ACHN (cell line): ENCODE measurements at regions not wholly inside any gene's neighbourhood (a gene's known extent, or its start where the extent isn't known, plus 50 kb on each side); places are given as distances from the start of the nearest gene placed in this dataset.

Source experiments
- DNase-seq: peaks from one replicate; pipeline ENCODE4 v3.0.0-alpha.2; 2015
- in situ Hi-C: cut with HindIII; loops from 2 replicates; pipeline ENCODE4 v1.10.0; 2017; ENCODE audit warnings: low sequenced_read_pairs, low pct_ligation_motif_present, low pct_unique_long_range_greater_than_20kb

GRCh38 chr17:13952009-13952750 lies 117.1 kb upstream of the COX10 start:
- no peak for DNase-seq
- in situ Hi-C loops: no loop called here

- in situ Hi-C loops: no loop called here
- no peak for DNase-seq
Measured at GRCh38 chr17:13953841-13954240, 115.5 kb upstream of the COX10 start.

GRCh38 chr17:13957636-13958035 lies 111.7 kb upstream of the COX10 start:
- DNase-seq: no peak
- in situ Hi-C loops: no loop called here

GRCh38 chr17:13958773-13959172 lies 110.5 kb upstream of the COX10 start:
- in situ Hi-C loops: no loop called here

GRCh38 chr17:13961265-13961664 lies 108.0 kb upstream of the COX10 start:
- no peak for DNase-seq
- in situ Hi-C loops: no loop called here

More at GRCh38 chr17:13958773-13959172, 110.5 kb upstream of the COX10 start:
- no peak for DNase-seq

- no peak for DNase-seq
- in situ Hi-C loops: no loop called here
Measured at GRCh38 chr17:13962716-13963240, 106.5 kb upstream of the COX10 start.

GRCh38 chr17:13967416-13967815 lies 101.9 kb upstream of the COX10 start:
- in situ Hi-C loops: no loop called here
- DNase-seq: no peak

- in situ Hi-C loops: no loop called here
- no peak for DNase-seq
Measured at GRCh38 chr17:13970531-13970930, 98.8 kb upstream of the COX10 start.

GRCh38 chr17:13973960-13974651 lies 95.2 kb upstream of the COX10 start:
- no peak for DNase-seq
- in situ Hi-C loops: no loop called here

- no peak for DNase-seq
- in situ Hi-C loops: no loop called here
Measured at GRCh38 chr17:13977837-13978236, 91.5 kb upstream of the COX10 start.

GRCh38 chr17:13978478-13978877 lies 90.8 kb upstream of the COX10 start:
- no peak for DNase-seq
- in situ Hi-C loops: no loop called here

- DNase-seq: no peak
- in situ Hi-C loops: no loop called here
Measured at GRCh38 chr17:13981881-13982280, 87.4 kb upstream of the COX10 start.

- DNase-seq: no peak
- in situ Hi-C loops: no loop called here
Measured at GRCh38 chr17:13984956-13985355, 84.3 kb upstream of the COX10 start.

GRCh38 chr17:13986855-13987254 lies 82.4 kb upstream of the COX10 start:
- DNase-seq: no peak
- in situ Hi-C loops: no loop called here

GRCh38 chr17:13989138-13989537 lies 80.2 kb upstream of the COX10 start:
- no peak for DNase-seq
- in situ Hi-C loops: no loop called here

GRCh38 chr17:13993106-13993505 lies 76.2 kb upstream of the COX10 start:
- no peak for DNase-seq
- in situ Hi-C loops: no loop called here

- no peak for DNase-seq
- in situ Hi-C loops: no loop called here
Measured at GRCh38 chr17:13994050-13994449, 75.3 kb upstream of the COX10 start.

GRCh38 chr17:13995856-13996271 lies 73.4 kb upstream of the COX10 start:
- DNase-seq: no peak
- in situ Hi-C loops: no loop called here

- DNase-seq: no peak
- in situ Hi-C loops: no loop called here
Measured at GRCh38 chr17:13996276-13996675, 73.0 kb upstream of the COX10 start.

GRCh38 chr17:13996748-13997147 lies 72.6 kb upstream of the COX10 start:
- no peak for DNase-seq
- in situ Hi-C loops: no loop called here
